GM21529 (cell line): ENCODE measurements at regions not wholly inside any gene's neighbourhood (a gene's known extent, or its start where the extent isn't known, plus 50 kb on each side); places are given as distances from the start of the nearest gene placed in this dataset.
"Not testable (repeated sequence)": the region's sequence is repeated elsewhere in the genome, so short reads cannot be mapped to it uniquely, and the experiment has no call there.

Experiments
- ATAC-seq: cut with Tn5 transposase; IDR thresholded peaks from one replicate; pipeline ENCODE4 v1.9.1; 2021; ENCODE audit not compliant: unreplicated experiment

DNA sequence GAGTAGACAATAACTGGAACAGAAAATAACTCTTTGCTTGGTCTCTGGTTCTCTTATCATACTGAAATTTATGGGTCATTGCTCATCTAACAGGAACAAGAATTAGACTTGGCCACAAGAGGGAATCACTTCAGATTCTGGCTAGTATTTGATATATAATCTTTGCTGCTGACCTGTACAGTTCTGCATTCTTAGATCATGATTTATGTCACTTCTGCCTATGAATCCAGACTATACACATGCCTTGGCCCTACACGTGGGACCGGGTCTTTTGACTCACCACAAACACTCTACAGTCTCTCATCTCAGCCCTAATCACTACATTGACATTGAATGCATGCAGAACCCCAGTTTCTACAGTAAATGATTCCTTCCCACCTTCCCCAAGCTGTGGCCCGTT, 162.5 kb upstream of the SOX2 start:
- no peak for ATAC-seq

- ATAC-seq: no peak
Measured at GRCh38 chr3:181541414-181541813, 170.3 kb upstream of the SOX2 start.

GRCh38 chr3:181534781-181535221, 176.9 kb upstream of the SOX2 start:
- no peak for ATAC-seq

- no peak for ATAC-seq
Measured at GRCh38 chr3:181533811-181534210, 177.9 kb upstream of the SOX2 start.

- ATAC-seq: no peak
Measured at GRCh38 chr3:181530584-181530983, 181.1 kb upstream of the SOX2 start.

GRCh38 chr3:181521831-181522230, 189.9 kb upstream of the SOX2 start:
- ATAC-seq: no peak

GRCh38 chr3:181518222-181518621, 193.5 kb upstream of the SOX2 start:
- no peak for ATAC-seq

DNA sequence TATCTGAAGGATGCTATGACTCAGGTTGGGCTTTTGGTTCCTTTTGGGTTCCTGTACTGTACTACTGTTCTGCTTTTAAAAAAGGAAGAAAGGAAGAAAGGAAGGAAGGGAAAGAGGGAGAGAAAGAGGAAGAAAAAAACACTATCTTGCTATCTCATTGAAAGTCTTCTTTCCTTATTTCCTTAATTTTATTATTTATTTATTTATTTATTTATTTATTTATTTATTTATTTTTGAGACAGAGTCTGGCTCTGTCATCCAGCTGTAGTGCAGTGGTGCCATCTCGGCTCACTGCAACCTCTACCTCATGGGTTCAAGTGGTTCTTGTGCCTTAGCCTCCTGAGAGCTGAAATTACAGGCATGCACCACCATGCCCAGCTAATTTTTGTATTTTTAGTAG, 198.9 kb upstream of the SOX2 start:
- no peak for ATAC-seq

GRCh38 chr3:181510500-181510899, 201.2 kb upstream of the SOX2 start:
- ATAC-seq: no peak

GRCh38 chr3:181497358-181497757, 214.4 kb upstream of the SOX2 start:
- ATAC-seq: no peak

DNA sequence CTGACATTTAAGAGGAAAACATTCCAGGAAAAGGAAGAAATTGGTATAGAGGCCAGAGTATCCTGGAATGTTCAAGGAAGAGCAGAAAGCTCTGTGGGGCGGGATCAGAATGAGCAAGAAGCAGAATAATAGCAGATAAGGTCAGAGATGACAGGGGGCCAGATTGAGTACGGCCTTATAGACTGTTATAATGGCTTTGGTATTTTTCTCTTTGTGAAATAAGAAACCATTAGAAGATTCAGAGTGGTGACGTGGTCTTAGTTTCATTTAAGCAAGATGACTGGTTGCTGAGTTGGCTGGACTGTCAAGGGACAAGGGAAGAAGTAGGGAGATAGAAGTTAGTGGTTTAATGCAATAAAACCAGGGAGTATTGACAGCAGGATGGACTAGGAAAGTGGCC, 218.3 kb upstream of the SOX2 start:
- no peak for ATAC-seq

DNA sequence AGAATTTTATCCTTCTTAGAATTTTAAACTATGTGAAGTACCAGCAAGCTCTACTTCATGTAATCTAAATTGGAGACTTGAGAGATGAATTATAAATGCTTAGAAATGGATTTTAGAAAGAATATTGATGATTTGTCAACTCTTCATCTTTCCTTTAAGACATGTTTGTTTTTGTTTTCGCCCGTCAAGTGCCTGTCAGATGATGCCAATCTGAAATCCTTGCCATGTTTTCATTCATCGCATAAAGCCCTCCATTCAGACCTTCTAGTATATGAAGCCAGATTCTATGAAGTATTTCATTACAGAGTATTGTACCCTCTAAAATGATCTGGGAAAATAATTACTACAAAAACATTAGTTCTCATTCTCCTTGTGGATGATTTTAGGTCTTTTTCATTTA, 223.2 kb upstream of the SOX2 start:
- no peak for ATAC-seq

- ATAC-seq: no peak
Measured at GRCh38 chr3:181487236-181487978, 224.3 kb upstream of the SOX2 start.

DNA sequence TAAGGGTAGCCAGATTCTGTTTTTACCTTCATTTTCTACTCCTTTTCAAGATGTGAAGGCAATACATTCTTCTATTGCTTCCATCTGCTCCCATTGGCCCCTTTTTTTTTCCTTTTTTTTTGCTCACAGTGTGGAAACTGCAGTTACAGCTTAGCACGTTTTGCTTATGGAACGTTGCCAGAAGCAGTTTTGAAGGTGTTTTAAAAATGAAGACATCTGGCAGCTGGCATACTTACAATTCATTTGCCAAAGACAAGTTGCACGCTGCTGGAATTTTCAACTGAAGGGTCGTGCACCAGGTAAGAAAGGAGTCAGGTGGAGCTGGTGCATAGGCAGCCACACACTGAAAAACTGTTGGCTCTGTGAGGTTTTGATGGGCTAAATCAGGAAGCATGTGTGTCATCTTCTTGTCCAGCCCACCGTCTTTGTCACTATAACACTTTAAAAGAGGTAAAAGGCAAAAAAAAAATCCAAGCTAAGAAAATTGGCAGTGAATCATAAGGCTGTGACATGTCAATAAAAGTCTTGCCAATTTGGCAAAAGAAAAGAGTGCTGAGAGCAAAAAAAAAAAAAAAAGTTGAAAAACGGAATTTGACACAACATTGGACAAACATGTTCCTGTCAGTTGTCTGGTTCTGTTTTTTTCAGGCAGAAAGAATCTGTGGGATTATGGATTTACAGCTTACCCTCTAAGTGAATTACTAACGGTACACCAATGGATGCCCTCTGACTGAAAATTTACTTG, 225.4 kb upstream of the SOX2 start:
- no peak for ATAC-seq

DNA sequence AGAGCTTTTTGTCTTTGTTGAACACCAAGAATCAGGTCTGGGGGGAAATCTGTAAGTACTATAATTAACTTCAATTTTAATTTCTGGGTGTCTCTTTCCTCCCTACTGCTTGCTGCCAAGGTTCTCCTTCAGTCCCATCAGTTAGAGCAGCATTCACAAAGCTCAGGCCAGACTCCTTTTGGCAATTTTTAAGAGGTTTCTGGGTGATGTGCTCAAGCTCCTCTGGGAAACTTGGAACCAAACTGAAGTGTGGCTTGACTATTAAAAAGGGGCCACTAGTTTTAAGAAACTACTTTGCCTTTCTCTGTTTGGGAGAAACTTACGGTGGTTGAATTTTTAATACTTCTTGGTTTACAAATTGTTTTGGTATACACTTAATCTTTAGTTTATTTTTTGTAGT, 227.7 kb upstream of the SOX2 start:
- ATAC-seq: no peak

DNA sequence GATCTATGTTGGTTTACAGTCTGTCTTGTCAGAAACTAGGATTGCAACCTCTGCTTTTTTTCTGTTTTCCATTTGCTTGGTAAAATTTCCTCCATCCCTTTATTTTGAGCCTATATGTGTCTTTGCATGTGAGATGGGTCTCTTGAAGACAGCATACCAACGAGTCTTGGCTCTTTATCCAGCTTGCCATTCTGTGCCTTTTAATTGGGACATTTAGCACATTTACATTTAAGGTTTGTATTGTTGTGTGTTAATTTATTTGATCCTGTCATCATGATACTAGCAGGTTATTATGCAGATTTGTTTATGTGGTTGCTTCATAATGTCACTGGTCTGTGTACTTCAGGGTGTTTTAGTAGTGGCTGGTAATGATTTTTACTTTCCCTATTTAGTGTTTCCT, 236.6 kb upstream of the SOX2 start:
- ATAC-seq: not testable (repeated sequence)

GRCh38 chr3:181470349-181470748, 241.4 kb upstream of the SOX2 start:
- ATAC-seq: no peak

- no peak for ATAC-seq
Measured at GRCh38 chr3:181464033-181464694, 247.6 kb upstream of the SOX2 start.

DNA sequence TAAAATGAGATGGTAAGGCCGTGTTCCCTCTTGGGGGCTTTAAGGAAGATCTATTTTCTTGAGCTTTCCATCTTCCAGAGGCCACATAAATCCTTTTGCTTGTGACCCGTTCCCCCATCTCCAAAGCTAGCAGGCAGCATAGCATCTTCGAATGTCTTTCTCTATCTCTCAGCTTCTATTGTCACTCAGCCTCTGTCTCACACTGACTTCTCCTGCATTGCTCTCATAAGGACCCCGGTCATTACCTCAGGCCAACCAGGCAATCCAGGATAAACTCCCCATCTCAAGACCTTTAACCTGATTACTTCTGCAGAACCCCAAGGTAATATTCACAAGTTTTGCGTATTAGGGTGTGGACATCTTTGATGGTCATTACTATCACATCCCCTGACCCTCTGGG, 250.3 kb upstream of the SOX2 start:
- ATAC-seq: no peak

GRCh38 chr3:181459516-181459915, 252.2 kb upstream of the SOX2 start:
- no peak for ATAC-seq

DNA sequence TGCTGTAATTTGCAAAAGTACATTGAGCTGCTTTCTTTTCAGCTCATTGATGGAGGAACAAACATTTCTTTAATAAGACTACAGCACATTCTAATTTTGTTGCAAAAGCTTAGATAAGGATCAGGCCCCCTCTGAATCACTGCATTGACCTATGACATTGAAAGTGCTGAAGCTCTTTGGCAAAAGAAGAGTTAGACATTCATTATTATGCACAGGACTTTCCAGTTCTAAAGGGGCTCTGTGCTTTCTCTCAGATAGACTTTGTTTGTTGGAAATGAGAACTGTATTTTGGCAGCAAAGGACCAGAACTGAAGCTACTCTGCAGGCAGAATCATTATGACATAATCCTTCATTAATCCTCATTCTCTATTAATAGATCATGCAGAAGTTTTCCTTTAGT, 252.9 kb upstream of the SOX2 start:
- no peak for ATAC-seq

DNA sequence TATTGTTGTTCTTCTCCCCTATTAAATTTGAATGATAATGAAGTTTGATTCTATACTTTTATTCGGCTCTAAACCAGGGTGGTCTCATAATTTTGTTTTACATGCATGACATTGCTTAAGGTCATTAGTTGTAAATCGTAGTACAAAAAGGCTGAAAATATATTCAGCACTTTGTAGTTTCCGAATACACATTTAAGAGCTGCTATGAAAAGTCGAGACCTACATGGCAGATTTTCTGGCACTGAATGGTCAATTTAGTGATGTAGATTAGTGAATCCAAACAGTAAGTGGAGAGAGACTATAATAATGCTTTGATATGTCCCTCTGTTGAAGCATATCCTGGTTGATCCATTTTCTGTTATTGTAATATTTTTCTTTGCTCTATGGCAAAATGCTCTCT, 254.0 kb upstream of the SOX2 start:
- ATAC-seq: no peak
